Heart left ventricle (tissue), 16 donors: ENCODE measurements at regions not wholly inside any gene's neighbourhood (a gene's known extent, or its start where the extent isn't known, plus 50 kb on each side); places are given as distances from the start of the nearest gene placed in this dataset.

Experiments
- ATAC-seq, 4 donors: fragments of 200-7000 bp; cut with Tn5 transposase; one replicate each; pipeline ENCODE4 v1.9.1; 2020 to 2022; ENCODE audit warnings: moderate library complexity in 4 of 4, mild to moderate bottlenecking in 3 of 4, moderate number of reproducible peaks in 1 of 4
- DNase-seq, 5 donors: peaks; one replicate each; pipeline ENCODE4 v3.0.0-alpha.2; 2020
- H3K27ac ChIP-seq, 12 donors: fragments of 200-600 bp; sonication (generic) in 4 of 12; one replicate each; pipeline versions ENCODE4 v1.5.0 to v1.8.0; 2016 to 2022; ENCODE audit warnings: mild to moderate bottlenecking in 2 of 12
- H3K27me3 ChIP-seq, 9 donors: fragments of 200-600 bp; sonication (generic) in 2 of 9; one replicate each; pipeline versions ENCODE4 v1.5.1 to v1.8.0; 2016 to 2022; ENCODE audit warnings: mild to moderate bottlenecking in 3 of 9
- H3K36me3 ChIP-seq, 9 donors: fragments of 200-600 bp; sonication (generic) in 2 of 9; one replicate each; pipeline versions ENCODE4 v1.5.0 to v1.8.0; 2018 to 2022; ENCODE audit warnings: mild to moderate bottlenecking in 2 of 9
- H3K4me1 ChIP-seq, 12 donors: fragments of 200-600 bp; sonication (generic) in 4 of 12; one replicate each; pipeline versions ENCODE4 v1.5.0 to v1.8.0; 2016 to 2022; ENCODE audit warnings: mild to moderate bottlenecking in 3 of 12
- H3K4me3 ChIP-seq, 12 donors: fragments of 200-600 bp; sonication (generic) in 4 of 12; one replicate each; pipeline versions ENCODE4 v1.5.0 to v1.8.0; 2017 to 2022; ENCODE audit warnings: mild to moderate bottlenecking in 9 of 12, moderate library complexity in 4 of 12
- H3K9me3 ChIP-seq, 12 donors: fragments of 200-600 bp; sonication (generic) in 4 of 12; one replicate each; pipeline versions ENCODE4 v1.5.0 to v1.8.0; 2016 to 2022; ENCODE audit warnings: mild to moderate bottlenecking in 1 of 12
- CTCF ChIP-seq, 12 donors: fragments of 200-600 bp; sonication (generic) in 4 of 12; IDR thresholded peaks; one replicate each; pipeline versions ENCODE4 v1.5.0 to v1.8.0; 2018 to 2022; ENCODE audit warnings: antibody characterized with exemption in 12 of 12, mild to moderate bottlenecking in 5 of 12
- POLR2A ChIP-seq, 2 donors: fragments of 450-650 bp; IDR thresholded peaks; one replicate each; pipeline ENCODE4 v1.6.1; 2017; ENCODE audit warnings: antibody characterized with exemption in 2 of 2, mild to moderate bottlenecking in 2 of 2, moderate library complexity in 2 of 2
- WGBS, 4 donors: extraction: QIAGEN DNeasy Blood & Tissue Kit in 2 of 4; methylation state at CpG; one replicate each; pipeline versions ENCODE4 v1.1.5 to v1.1.7; 2013 to 2018; 5-methylcytosine and 5-hydroxymethylcytosine counted together
- intact Hi-C, 10 donors: fragments of 100-400 bp; cut with DNase I; formaldehyde crosslinking; loops; one replicate each; pipeline versions ENCODE4 v1.11.1 to v1.14.2; 2022
- donor health status: ischemic (EF 13 %, LVEDD 7.1; RV severe dilation, severe dysfunction).
- donor health status: healthy with polysubstance abuse.
- donor health status: DM: no; HTN: yes; CAD: no.
- donor health status: DM: no; HTN: no; CAD: no.
- donor health status: ischemic (EF 25% LVEDD 6.9; RV normal size, moderate dysfunction).
- donor health status: ischemic (EF 25% LVEDD 5.7; RV mildly dilated, moderate dysfunction).
- donor health status: healthy.
- donor health status: DM: yes; HTN: yes; CAD: no.
- donor health status: ischemic (EF 35%, LVEDD 5.7; RV mildly dilated, moderate dysfunction).
- donor health status: nonischemic (EF 11% LVEDD 7.7; RV severe dilation, severe dysfunction).
- donor health status: DM: yes; HTN: yes; CAD: no.
- donor health status: PGD.
- donor health status: ischemic (EF 29% LVEDD 5.4; RV normal size, mild dysfunction).
- donor health status: nonischemic (EF 23%, LVEDD 6.1; RV moderate dilation, normal function).

DNA sequence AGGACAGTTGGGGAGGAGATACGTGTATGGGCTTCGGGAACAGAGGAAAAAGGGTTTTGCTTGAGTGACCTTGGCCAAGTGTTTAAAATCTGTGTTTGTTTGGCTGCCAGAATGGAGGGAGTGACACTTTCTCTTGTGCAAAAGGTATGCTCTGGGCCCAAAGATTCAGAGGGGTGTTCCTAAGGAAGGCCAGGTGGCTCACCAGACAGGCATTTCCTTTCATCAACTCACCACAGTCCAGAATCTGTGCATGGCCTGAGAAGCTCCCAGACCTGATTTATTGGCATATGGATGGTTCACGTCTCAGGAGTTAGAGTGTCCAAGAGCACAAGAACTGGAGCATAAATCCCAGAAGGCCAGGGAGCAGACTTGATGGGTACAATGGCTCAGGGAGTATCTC lies 53.4 kb upstream of the NLK start:
- WGBS, 4 donors = 69 to 82% (median 78%) methylated on average over 3 of the region's 3 CpGs

GRCh38 chr17:27990100-27990499 lies 52.4 kb upstream of the NLK start:
- Histone ChIP-seq H3K27me3 (peaks cover 0 to 7% (median 0%) of the 10 kb centered on the region in 9 donors), H3K27ac (no peak overlapping the region), H3K4me3 (no peak overlapping the region), H3K4me1 (peaks cover 0 to 12% (median 6%) of the 10 kb centered on the region in 12 donors), H3K9me3 (no peaks in the 10 kb centered on the region), H3K36me3 (no peaks in the 10 kb centered on the region)
- DNase-seq (no peak), ATAC-seq (no peak)
- TF ChIP-seq POLR2A (IDR thresholded peaks at IDR 0.05) (no peak), CTCF (IDR thresholded peaks at IDR 0.05) (no peak)
- intact Hi-C loops = loop anchor here in 1 of 10 donors (10.0 kb wide), 1 partner anchor 55 kb away; no protein-coding TSS in a partner anchor
- WGBS, 4 donors = 79 to 96% (median 94%) methylated on average over 2 of the region's 2 CpGs

More for the DNA sequence above, 53.4 kb upstream of the NLK start:
- no peak for ATAC-seq
- no peaks in the 10 kb centered on the region for H3K36me3 ChIP-seq
- TF ChIP-seq POLR2A (IDR thresholded peaks at IDR 0.05) = no peak
- no peak for TF ChIP-seq CTCF (IDR thresholded peaks at IDR 0.05)
- intact Hi-C loops = loop anchor here in 4 of 10 donors (5.0 to 10.0 kb wide), 4 partner anchors 46 to 56 kb away; partner anchors contain the start of gene NLK (in 2 of the 4)
- H3K27me3 ChIP-seq = peaks cover 0 to 8% (median 0%) of the 10 kb centered on the region in 9 donors
- no peaks in the 10 kb centered on the region for H3K9me3 ChIP-seq
- no peak overlapping the region for H3K27ac ChIP-seq
- no peak overlapping the region for H3K4me3 ChIP-seq
- peaks cover 0 to 22% (median 11%) of the 10 kb centered on the region in 12 donors for H3K4me1 ChIP-seq
- DNase-seq = no peak

DNA sequence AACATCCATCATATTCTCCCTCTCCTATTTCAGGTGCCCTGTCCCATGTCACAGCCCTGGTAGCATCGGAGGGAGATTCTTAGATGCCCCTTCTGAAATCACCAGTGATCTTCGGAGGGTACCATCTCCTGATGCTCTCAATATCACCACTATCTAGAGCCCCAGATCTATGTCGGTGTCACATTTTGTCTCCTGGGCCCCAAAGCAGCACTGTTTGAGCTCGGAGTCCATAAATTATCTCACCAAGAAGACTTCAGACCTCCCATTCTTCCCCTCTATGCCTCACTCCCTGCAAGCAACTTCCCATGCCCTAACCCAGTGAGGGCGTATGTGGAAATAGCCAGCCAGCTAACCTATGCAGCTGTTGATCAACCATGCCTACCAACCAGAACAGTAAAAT lies 51.5 kb upstream of the NLK start:
- 93 to 95% (median 93%) methylated on average over 5 of the region's 5 CpGs for WGBS, 4 donors
- TF ChIP-seq POLR2A (IDR thresholded peaks at IDR 0.05) (no peak), CTCF (IDR thresholded peaks at IDR 0.05) (no peak)
- DNase-seq (no peak), ATAC-seq (no peak)
- Histone ChIP-seq H3K4me1 (peaks cover 0 to 4% (median under 1%) of the 10 kb centered on the region in 12 donors), H3K36me3 (no peaks in the 10 kb centered on the region), H3K4me3 (no peak overlapping the region), H3K27me3 (no peaks in the 10 kb centered on the region), H3K9me3 (no peaks in the 10 kb centered on the region), H3K27ac (no peak overlapping the region)
- intact Hi-C loops = loop anchor here in 1 of 10 donors (10.0 kb wide), 1 partner anchor 56 kb away; no protein-coding TSS in a partner anchor

- intact Hi-C loops = loop anchor here in 1 of 10 donors (10.0 kb wide), 1 partner anchor 57 kb away; no protein-coding TSS in a partner anchor
- Histone ChIP-seq H3K36me3 (no peaks in the 10 kb centered on the region), H3K27me3 (no peaks in the 10 kb centered on the region), H3K9me3 (no peaks in the 10 kb centered on the region), H3K4me1 (peaks cover 0 to 4% (median 0%) of the 10 kb centered on the region in 12 donors), H3K27ac (no peak overlapping the region), H3K4me3 (no peak overlapping the region)
- DNase-seq (no peak), ATAC-seq (no peak)
- WGBS, 4 donors = 93 to 100% (median 96%) methylated on average over 1 of the region's 1 CpG
- TF ChIP-seq CTCF (IDR thresholded peaks at IDR 0.05) (no peak), POLR2A (IDR thresholded peaks at IDR 0.05) (no peak)
Observed at GRCh38 chr17:27991462-27991993, 50.9 kb upstream of the NLK start.
